ENCODE measurements at regions not wholly inside any gene's neighbourhood (a gene's known extent, or its start where the extent isn't known, plus 50 kb on each side); places are given as distances from the start of the nearest gene placed in this dataset.

DNA sequence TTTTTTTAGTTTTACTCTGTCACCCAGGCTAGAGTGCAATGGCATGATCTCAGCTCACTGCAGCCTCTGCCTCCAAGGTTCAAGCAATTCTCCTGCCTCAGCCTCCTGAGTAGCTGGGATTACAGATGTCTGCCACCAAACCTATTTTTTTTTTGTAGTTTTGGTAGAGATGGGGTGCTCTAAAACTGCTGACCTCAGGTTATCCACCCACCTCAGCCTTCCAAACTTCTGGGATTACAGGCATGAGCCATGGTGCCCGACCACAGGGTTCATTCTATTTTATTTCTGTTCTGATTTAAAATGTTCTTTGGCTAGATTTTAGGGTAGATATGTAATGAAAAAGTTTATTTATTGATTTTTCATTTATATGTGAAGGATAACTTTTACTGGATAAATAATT is 1062.8 kb upstream of the NOVA1 start:
- no peak for TF ChIP-seq ZNF274 (IDR thresholded peaks at IDR 0.05; ENCODE audit: low read depth, low read length)
- TF ChIP-seq SUZ12 (IDR thresholded peaks at IDR 0.05; ENCODE audit: extremely low read depth, insufficient read depth, insufficient read length) = no peak
